IMR-90 (cell line): ENCODE measurements at regions not wholly inside any gene's neighbourhood (a gene's known extent, or its start where the extent isn't known, plus 50 kb on each side); places are given as distances from the start of the nearest gene placed in this dataset.

ENCODE experiments used
- ATAC-seq: fragments of 200-7000 bp; cut with Tn5 transposase; 2 replicates; pipeline ENCODE4 v1.9.1; 2020; ENCODE audit warnings: low read depth, mild to moderate bottlenecking, moderate library complexity
- BruUV-seq: library from RNA; stranded (reverse); fragments of 400-500 nt; replicated peaks from 2 replicates; lab custom pipeline; 2021; lab: Mats Ljungman, UMichigan
- CTCF ChIA-PET: fragments of 300-600 bp; formaldehyde crosslinking; extraction: SDS; loops from one replicate; lab custom pipeline; 2021; ENCODE audit warnings: antibody characterized with exemption; lab: Yijun Ruan, JAX
- POLR2A ChIA-PET: fragments of 300-600 bp; sonication (Branson Sonifier 250); formaldehyde crosslinking; loops from one replicate; lab custom pipeline; 2022; ENCODE audit warnings: antibody characterized with exemption; ENCODE audit not compliant: unreplicated experiment; lab: Charles Lee
- DNase-seq: peaks from one replicate; pipeline ENCODE4 v3.0.0; 2013
- H2AFZ ChIP-seq: replicated peaks from 2 replicates; pipeline ENCODE3; 2013; ENCODE audit warnings: low read length, mild to moderate bottlenecking; ENCODE audit not compliant: poor library complexity
- H2AK5ac ChIP-seq: 2 replicates; pipeline ENCODE4 v1.6.1; 2013; ENCODE audit warnings: low read depth, low read length, inconsistent platforms
- H2AK9ac ChIP-seq: replicated peaks from 2 replicates; pipeline ENCODE3; 2013; ENCODE audit warnings: mild to moderate bottlenecking, low read depth, low read length, moderate library complexity; ENCODE audit not compliant: poor library complexity
- H2BK120ac ChIP-seq: 2 replicates; pipeline ENCODE4 v1.6.1; 2013; ENCODE audit warnings: low read depth, low read length, inconsistent platforms
- H2BK15ac ChIP-seq: 3 replicates; pipeline ENCODE4 v1.6.1; 2013; ENCODE audit warnings: low read depth, low read length, inconsistent platforms
- H2BK20ac ChIP-seq: 2 replicates; pipeline ENCODE4 v1.6.1; 2013; ENCODE audit warnings: low read depth, mild to moderate bottlenecking, inconsistent platforms, low read length, moderate library complexity
- H2BK5ac ChIP-seq: 2 replicates; pipeline ENCODE4 v1.6.1; 2013; ENCODE audit warnings: mild to moderate bottlenecking, low read depth, low read length, inconsistent platforms; ENCODE audit not compliant: poor library complexity, severe bottlenecking
- H3K14ac ChIP-seq: replicated peaks from 2 replicates; pipeline ENCODE4 v1.6.1; 2013; ENCODE audit warnings: low read depth, low read length, inconsistent platforms
- H3K18ac ChIP-seq: 2 replicates; pipeline ENCODE4 v1.6.1; 2013; ENCODE audit warnings: low read depth, low read length, control low read depth
- H3K23ac ChIP-seq: 2 replicates; pipeline ENCODE4 v1.6.1; 2013; ENCODE audit warnings: low read depth, low read length, inconsistent platforms
- H3K27ac ChIP-seq: 2 replicates; pipeline ENCODE4 v1.5.1; 2013; ENCODE audit warnings: mild to moderate bottlenecking, control low read depth, low read length; ENCODE audit not compliant: insufficient read depth
- H3K27me3 ChIP-seq: 2 replicates; pipeline ENCODE4 v1.6.1; 2013; ENCODE audit warnings: low read length; ENCODE audit not compliant: control insufficient read depth, insufficient read depth
- H3K36me3 ChIP-seq: 2 replicates; pipeline ENCODE4 v1.6.1; 2013; ENCODE audit warnings: low read length, mixed read lengths; ENCODE audit not compliant: control insufficient read depth, insufficient read depth
- H3K4ac ChIP-seq: 2 replicates; pipeline ENCODE4 v1.6.1; 2013; ENCODE audit warnings: low read depth, low read length, inconsistent platforms
- H3K4me1 ChIP-seq: 2 replicates; pipeline ENCODE4 v1.6.1; 2013; ENCODE audit warnings: low read length, mixed read lengths; ENCODE audit not compliant: control insufficient read depth, insufficient read depth
- H3K4me2 ChIP-seq: 2 replicates; pipeline ENCODE4 v1.6.1; 2013; ENCODE audit warnings: low read depth, mild to moderate bottlenecking, control low read depth, low read length, moderate library complexity
- H3K4me3 ChIP-seq: 2 replicates; pipeline ENCODE4 v1.5.1; 2013; ENCODE audit warnings: low read depth, mild to moderate bottlenecking, control low read depth, low read length, moderate library complexity; ENCODE audit not compliant: insufficient read depth
- H3K56ac ChIP-seq: 2 replicates; pipeline ENCODE4 v1.6.1; 2013; ENCODE audit warnings: low read length, inconsistent platforms; ENCODE audit not compliant: insufficient read depth; ENCODE audit errors: extremely low read depth
- H3K79me1 ChIP-seq, 2 experiments: 2 replicates each; pipeline ENCODE4 v1.6.1; 2013; ENCODE audit warnings: low read length in 2 of 2, inconsistent platforms in 1 of 2, low read depth in 1 of 2
- H3K9ac ChIP-seq: 2 replicates; pipeline ENCODE4 v1.6.1; 2013; ENCODE audit warnings: low read depth, low read length, control low read depth
- H3K9me1 ChIP-seq: 2 replicates; pipeline ENCODE4 v1.6.1; 2013; ENCODE audit warnings: low read length, inconsistent platforms; ENCODE audit not compliant: insufficient read depth
- H3K9me3 ChIP-seq: 2 replicates; pipeline ENCODE4 v1.6.1; 2013; ENCODE audit warnings: low read length; ENCODE audit not compliant: control insufficient read depth, insufficient read depth
- H4K20me1 ChIP-seq: 2 replicates; pipeline ENCODE4 v1.6.1; 2013; ENCODE audit warnings: low read length, inconsistent platforms; ENCODE audit not compliant: insufficient read depth
- H4K5ac ChIP-seq: 2 replicates; pipeline ENCODE4 v1.6.1; 2013; ENCODE audit warnings: mild to moderate bottlenecking, low read depth, low read length, control low read depth
- H4K8ac ChIP-seq, 2 experiments: 2 replicates each; pipeline ENCODE4 v1.6.1; 2013; ENCODE audit warnings: low read depth in 2 of 2, low read length in 2 of 2, control low read depth in 1 of 2, inconsistent platforms in 1 of 2
- H4K91ac ChIP-seq: 2 replicates; pipeline ENCODE4 v1.6.1; 2013; ENCODE audit warnings: low read depth, low read length, inconsistent platforms; ENCODE audit not compliant: insufficient read depth
- BHLHE40 ChIP-seq: fragments of 150-350 bp; IDR thresholded peaks from 2 replicates; pipeline ENCODE4 v1.6.1; 2016; ENCODE audit warnings: mild to moderate bottlenecking, low read depth, low read length
- CEBPB ChIP-seq: IDR thresholded peaks from 2 replicates; pipeline ENCODE4 v1.6.1; 2012; ENCODE audit warnings: low read depth, low read length, improper control_type of control experiment
- CHD1 ChIP-seq: IDR thresholded peaks from 2 replicates; pipeline ENCODE4 v1.6.1; 2012; ENCODE audit warnings: low read depth, low read length, improper control_type of control experiment
- FOS ChIP-seq: fragments of 150-350 bp; IDR thresholded peaks from 2 replicates; pipeline ENCODE4 v1.6.1; 2016; ENCODE audit warnings: low read depth, low read length
- MAFK ChIP-seq: IDR thresholded peaks from 2 replicates; pipeline ENCODE4 v1.6.1; 2012; ENCODE audit warnings: low read depth, low read length, improper control_type of control experiment
- MAZ ChIP-seq: IDR thresholded peaks from 2 replicates; pipeline ENCODE4 v1.6.1; 2012; ENCODE audit warnings: low read depth, mild to moderate bottlenecking, low read length, improper control_type of control experiment, moderate library complexity, borderline replicate concordance
- MXI1 ChIP-seq: IDR thresholded peaks from 2 replicates; pipeline ENCODE4 v1.6.1; 2012; ENCODE audit warnings: low read depth, mild to moderate bottlenecking, low read length, moderate library complexity, borderline replicate concordance
- NFE2L2 ChIP-seq: fragments of 150-350 bp; IDR thresholded peaks from 2 replicates; pipeline ENCODE4 v1.6.1; 2016; ENCODE audit warnings: low read depth, mild to moderate bottlenecking, low read length
- POLR2A ChIP-seq: IDR thresholded peaks from 2 replicates; pipeline ENCODE4 v1.6.1; 2012; ENCODE audit warnings: mild to moderate bottlenecking, low read depth, low read length
- RAD21 ChIP-seq: IDR thresholded peaks from 2 replicates; pipeline ENCODE4 v1.6.1; 2012; ENCODE audit warnings: low read length, improper control_type of control experiment
- RCOR1 ChIP-seq: IDR thresholded peaks from 2 replicates; pipeline ENCODE4 v1.6.1; 2012; ENCODE audit warnings: mild to moderate bottlenecking, low read length, improper control_type of control experiment; ENCODE audit not compliant: insufficient replicate concordance
- RFX5 ChIP-seq: IDR thresholded peaks from 2 replicates; pipeline ENCODE4 v1.8.0; 2012; ENCODE audit warnings: low read depth, mild to moderate bottlenecking, low read length, moderate library complexity
- SMC3 ChIP-seq: fragments of 150-350 bp; IDR thresholded peaks from 2 replicates; pipeline ENCODE4 v1.6.1; 2016; ENCODE audit warnings: low read depth, mild to moderate bottlenecking, antibody characterized with exemption, low read length, moderate library complexity
- WGBS, 2 experiments: methylation state at CpG; one replicate each; pipeline versions ENCODE4 v1.1.5 to v1.1.7; 2013; ENCODE audit warnings: missing lambda C conversion rate in 2 of 2; ENCODE audit not compliant: insufficient read length in 1 of 2; ENCODE audit errors: extremely low coverage in 2 of 2; 5-methylcytosine and 5-hydroxymethylcytosine counted together
- dilution Hi-C: fragments of 300-500 bp; cut with HindIII; formaldehyde crosslinking; loops from one replicate; pipeline ENCODE4 v1.14.3; 2018; ENCODE audit warnings: low sequenced_read_pairs; ENCODE audit not compliant: unreplicated experiment
- in situ Hi-C: fragments of 300-500 bp; cut with MboI; formaldehyde crosslinking; loops from 3 replicates; pipeline ENCODE4 v1.14.3; 2019; ENCODE audit warnings: low sequenced_read_pairs, inconsistent platforms, mixed read lengths
- intact Hi-C: fragments of 100-400 bp; cut with micrococcal nuclease; formaldehyde crosslinking; loops from 2 replicates; pipeline ENCODE4 v1.10.0; 2022
- TF ChIP-seq, protein P1 (sequence below): fragments of 150-350 bp; IDR thresholded peaks from 2 replicates; pipeline ENCODE4 v1.6.1; 2016; ENCODE audit warnings: low read depth, mild to moderate bottlenecking, low read length, moderate library complexity, borderline replicate concordance
- TF ChIP-seq, protein P2 (sequence below): fragments of 150-350 bp; IDR thresholded peaks from 2 replicates; pipeline ENCODE4 v1.6.1; 2017; ENCODE audit warnings: mild to moderate bottlenecking, antibody characterized with exemption, low read length, low read depth
- TF ChIP-seq, protein P3 (sequence below): conservative IDR thresholded peaks from 2 replicates; pipeline ENCODE4 v1.5.1; 2012; ENCODE audit warnings: mild to moderate bottlenecking, low read depth, low read length, improper control_type of control experiment

- Histone ChIP-seq H2AK5ac (no peak overlapping the region), H2BK120ac (no peak overlapping the region), H4K8ac (no peak overlapping the region), H3K79me1 (no peaks in the 10 kb centered on the region), H2BK20ac (no peak overlapping the region), H2AFZ (no peak overlapping the region), H3K9ac (no peak overlapping the region), H4K20me1 (no peaks in the 10 kb centered on the region), H2BK5ac (no peak overlapping the region), H3K36me3 (no peaks in the 10 kb centered on the region), H3K9me3 (no peaks in the 10 kb centered on the region), H3K56ac (no peak overlapping the region), H3K27me3 (no peaks in the 10 kb centered on the region), H2BK15ac (no peak overlapping the region), H3K4me1 (peaks cover 4% of the 10 kb centered on the region; the same call in 1 of the 2 replicates), H4K91ac (no peak overlapping the region), H3K4me2 (no peak overlapping the region), H2AK9ac (no peak overlapping the region), H3K4ac (no peak overlapping the region), H3K18ac (no peak overlapping the region), H3K23ac (no peak overlapping the region), H4K5ac (no peak overlapping the region), H3K27ac (no peak overlapping the region), H3K9me1 (no peaks in the 10 kb centered on the region), H3K14ac (no peak overlapping the region), H3K4me3 (no peak overlapping the region)
- DNase-seq (no peak), ATAC-seq (no peak)
- intact Hi-C loops, result no loop called here
- BruUV-seq, result no TSS peak
- dilution Hi-C loops, result no loop called here
- TF ChIP-seq MXI1 (no peak), BHLHE40 (no peak), CEBPB (no peak), CHD1 (no peak), SMC3 (no peak), NFE2L2 (no peak), RCOR1 (no peak), MAZ (no peak), MAFK (no peak), RAD21 (no peak), POLR2A (no peak), FOS (no peak), RFX5 (no peak)
- TF ChIP-seq, protein P1, sequence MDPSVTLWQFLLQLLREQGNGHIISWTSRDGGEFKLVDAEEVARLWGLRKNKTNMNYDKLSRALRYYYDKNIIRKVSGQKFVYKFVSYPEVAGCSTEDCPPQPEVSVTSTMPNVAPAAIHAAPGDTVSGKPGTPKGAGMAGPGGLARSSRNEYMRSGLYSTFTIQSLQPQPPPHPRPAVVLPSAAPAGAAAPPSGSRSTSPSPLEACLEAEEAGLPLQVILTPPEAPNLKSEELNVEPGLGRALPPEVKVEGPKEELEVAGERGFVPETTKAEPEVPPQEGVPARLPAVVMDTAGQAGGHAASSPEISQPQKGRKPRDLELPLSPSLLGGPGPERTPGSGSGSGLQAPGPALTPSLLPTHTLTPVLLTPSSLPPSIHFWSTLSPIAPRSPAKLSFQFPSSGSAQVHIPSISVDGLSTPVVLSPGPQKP, result no peak
- TF ChIP-seq, protein P2, sequence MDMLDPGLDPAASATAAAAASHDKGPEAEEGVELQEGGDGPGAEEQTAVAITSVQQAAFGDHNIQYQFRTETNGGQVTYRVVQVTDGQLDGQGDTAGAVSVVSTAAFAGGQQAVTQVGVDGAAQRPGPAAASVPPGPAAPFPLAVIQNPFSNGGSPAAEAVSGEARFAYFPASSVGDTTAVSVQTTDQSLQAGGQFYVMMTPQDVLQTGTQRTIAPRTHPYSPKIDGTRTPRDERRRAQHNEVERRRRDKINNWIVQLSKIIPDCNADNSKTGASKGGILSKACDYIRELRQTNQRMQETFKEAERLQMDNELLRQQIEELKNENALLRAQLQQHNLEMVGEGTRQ, result no peak
- TF ChIP-seq, protein P3, sequence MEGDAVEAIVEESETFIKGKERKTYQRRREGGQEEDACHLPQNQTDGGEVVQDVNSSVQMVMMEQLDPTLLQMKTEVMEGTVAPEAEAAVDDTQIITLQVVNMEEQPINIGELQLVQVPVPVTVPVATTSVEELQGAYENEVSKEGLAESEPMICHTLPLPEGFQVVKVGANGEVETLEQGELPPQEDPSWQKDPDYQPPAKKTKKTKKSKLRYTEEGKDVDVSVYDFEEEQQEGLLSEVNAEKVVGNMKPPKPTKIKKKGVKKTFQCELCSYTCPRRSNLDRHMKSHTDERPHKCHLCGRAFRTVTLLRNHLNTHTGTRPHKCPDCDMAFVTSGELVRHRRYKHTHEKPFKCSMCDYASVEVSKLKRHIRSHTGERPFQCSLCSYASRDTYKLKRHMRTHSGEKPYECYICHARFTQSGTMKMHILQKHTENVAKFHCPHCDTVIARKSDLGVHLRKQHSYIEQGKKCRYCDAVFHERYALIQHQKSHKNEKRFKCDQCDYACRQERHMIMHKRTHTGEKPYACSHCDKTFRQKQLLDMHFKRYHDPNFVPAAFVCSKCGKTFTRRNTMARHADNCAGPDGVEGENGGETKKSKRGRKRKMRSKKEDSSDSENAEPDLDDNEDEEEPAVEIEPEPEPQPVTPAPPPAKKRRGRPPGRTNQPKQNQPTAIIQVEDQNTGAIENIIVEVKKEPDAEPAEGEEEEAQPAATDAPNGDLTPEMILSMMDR, result no peak
- ChIA-PET POLR2A (no interaction called here), CTCF (no interaction called here)
- WGBS, 2 experiments, result no CpG with 5 or more reads among the region's 2 CpGs
- in situ Hi-C loops, result no loop called here
Measured at GRCh38 chrX:35025820-35026219, 83.2 kb downstream of the FAM47B start.
